CD14-positive monocyte (primary cell): ENCODE measurements at regions not wholly inside any gene's neighbourhood (a gene's known extent, or its start where the extent isn't known, plus 50 kb on each side); places are given as distances from the start of the nearest gene placed in this dataset.

Experiments
- DNase-seq, 3 donors: peaks; one replicate each; pipeline ENCODE4 v3.0.0-alpha.2; 2011 to 2022
- H2AFZ ChIP-seq: 2 replicates; pipeline ENCODE4 v1.6.0; 2012; ENCODE audit warnings: mild to moderate bottlenecking, low read depth, low read length, inconsistent platforms; ENCODE audit not compliant: insufficient read depth, poor library complexity, severe bottlenecking
- H3K27ac ChIP-seq, 2 donors: 1 replicate in 1 of 2; 2 replicates in 1 of 2; pipeline ENCODE4 v1.5.1; 2012 to 2013; ENCODE audit warnings: low read length in 2 of 2, control low read depth in 1 of 2, inconsistent platforms in 1 of 2, low read depth in 1 of 2, mild to moderate bottlenecking in 1 of 2
- H3K27me3 ChIP-seq, 2 donors: one replicate each; pipeline versions ENCODE4 v1.6.0 to v1.6.1; 2011 to 2013; ENCODE audit warnings: low read length in 2 of 2; ENCODE audit not compliant: control insufficient read depth in 2 of 2, insufficient read depth in 2 of 2
- H3K36me3 ChIP-seq, 2 donors: replicated peaks in 1 of 2; 1 replicate in 1 of 2; 2 replicates in 1 of 2; pipeline versions ENCODE4 v1.5.1 to v1.6.1; 2012 to 2013; ENCODE audit warnings: low read length in 2 of 2, control low read depth in 1 of 2, inconsistent platforms in 1 of 2, mild to moderate bottlenecking in 1 of 2; ENCODE audit not compliant: insufficient read depth in 2 of 2, control insufficient read depth in 1 of 2
- H3K4me1 ChIP-seq, 2 donors: 1 replicate in 1 of 2; 2 replicates in 1 of 2; pipeline versions ENCODE4 v1.5.1 to v1.6.1; 2012 to 2013; ENCODE audit warnings: low read length in 2 of 2, control low read depth in 1 of 2, inconsistent platforms in 1 of 2, mild to moderate bottlenecking in 1 of 2, moderate library complexity in 1 of 2; ENCODE audit not compliant: insufficient read depth in 2 of 2, control insufficient read depth in 1 of 2
- H3K4me2 ChIP-seq: replicated peaks from 2 replicates; pipeline ENCODE3; 2012; ENCODE audit warnings: low read length, moderate library complexity, mild to moderate bottlenecking; ENCODE audit not compliant: poor library complexity, severe bottlenecking; ENCODE audit errors: extremely low read depth
- H3K4me3 ChIP-seq, 3 experiments: fragments of 200-600 bp in 1 of 3; sonication (generic) in 1 of 3; replicated peaks in 1 of 3; 1 replicate in 2 of 3; 2 replicates in 1 of 3; pipeline ENCODE4 v1.5.1; 2011 to 2013; ENCODE audit warnings: low read length in 3 of 3, mild to moderate bottlenecking in 3 of 3, control low read depth in 2 of 3, low read depth in 2 of 3, inconsistent platforms in 1 of 3, moderate library complexity in 1 of 3
- H3K79me2 ChIP-seq: 2 replicates; pipeline ENCODE4 v1.6.0; 2012; ENCODE audit warnings: mild to moderate bottlenecking, control low read depth, inconsistent platforms, low read length, moderate library complexity; ENCODE audit not compliant: insufficient read depth
- H3K9ac ChIP-seq: 2 replicates; pipeline ENCODE4 v1.6.0; 2017; ENCODE audit warnings: low read length, mild to moderate bottlenecking; ENCODE audit not compliant: insufficient read depth, poor library complexity, severe bottlenecking
- H3K9me3 ChIP-seq, 2 donors: replicated peaks in 1 of 2; 1 replicate in 1 of 2; 2 replicates in 1 of 2; pipeline versions ENCODE4 v1.5.1 to v1.6.1; 2012 to 2013; ENCODE audit warnings: low read length in 2 of 2, control low read depth in 1 of 2; ENCODE audit not compliant: control insufficient read depth in 1 of 2, insufficient read depth in 1 of 2
- H4K20me1 ChIP-seq: 2 replicates; pipeline ENCODE4 v1.6.0; 2012; ENCODE audit warnings: mild to moderate bottlenecking, low read length, control low read depth, moderate library complexity; ENCODE audit not compliant: insufficient read depth
- H3K27ac Mint-ChIP-seq, 7 donors: one replicate each; pipeline ENCODE4 v1.8.0; 2020; ENCODE audit warnings: mild to moderate bottlenecking in 7 of 7, mixed read lengths in 7 of 7, moderate library complexity in 6 of 7, inconsistent platforms in 2 of 7
- H3K27me3 Mint-ChIP-seq, 3 donors: one replicate each; pipeline ENCODE4 v1.8.0; 2021 to 2022; ENCODE audit warnings: low read depth in 3 of 3, mild to moderate bottlenecking in 3 of 3, mixed read lengths in 3 of 3, moderate library complexity in 3 of 3, inconsistent platforms in 1 of 3
- H3K36me3 Mint-ChIP-seq, 2 donors: one replicate each; pipeline ENCODE4 v1.8.0; 2020; ENCODE audit warnings: mixed read lengths in 2 of 2, inconsistent platforms in 1 of 2, mild to moderate bottlenecking in 1 of 2
- H3K4me1 Mint-ChIP-seq: one replicate; pipeline ENCODE4 v1.8.0; 2020; ENCODE audit warnings: mild to moderate bottlenecking, mixed read lengths
- H3K4me3 Mint-ChIP-seq, 2 donors: one replicate each; pipeline ENCODE4 v1.8.0; 2020; ENCODE audit warnings: mild to moderate bottlenecking in 2 of 2, mixed read lengths in 2 of 2, moderate library complexity in 1 of 2
- H3K9me3 Mint-ChIP-seq, 7 donors: one replicate each; pipeline ENCODE4 v1.8.0; 2020 to 2022; ENCODE audit warnings: mixed read lengths in 7 of 7, mild to moderate bottlenecking in 6 of 7, moderate library complexity in 6 of 7, inconsistent platforms in 2 of 7
- CTCF ChIP-seq: fragments of 200-600 bp; IDR thresholded peaks from one replicate; pipeline ENCODE4 v1.8.0; 2022; ENCODE audit warnings: antibody characterized with exemption, mild to moderate bottlenecking
- WGBS: methylation state at CpG from one replicate; pipeline ENCODE4 v1.1.5; 2013; ENCODE audit warnings: missing lambda C conversion rate; ENCODE audit not compliant: insufficient coverage; 5-methylcytosine and 5-hydroxymethylcytosine counted together
- intact Hi-C, 2 donors: fragments of 100-400 bp; cut with micrococcal nuclease; formaldehyde crosslinking; loops; one replicate each; pipeline versions ENCODE4 v1.15.0 to v1.15.1; 2023

DNA sequence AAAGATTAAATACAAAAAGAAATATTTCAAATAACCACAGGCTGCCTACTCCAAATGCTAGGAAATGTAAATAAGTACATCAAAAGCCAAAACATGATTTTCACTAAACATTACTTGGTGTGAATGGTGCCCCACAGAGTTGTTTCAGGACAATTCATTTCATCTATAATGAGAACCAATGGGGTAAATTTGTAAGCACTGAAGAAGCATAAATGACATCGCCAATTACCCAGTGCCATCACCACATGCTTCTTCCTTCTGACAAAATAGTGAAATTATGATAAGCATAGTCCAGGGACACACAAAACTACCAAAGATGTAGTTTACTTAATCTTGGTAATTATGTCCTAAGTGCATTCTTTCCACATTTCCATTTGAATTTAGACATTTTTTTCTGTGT lies 510.4 kb upstream of the TYRP1 start:
- no peak for DNase-seq

DNA sequence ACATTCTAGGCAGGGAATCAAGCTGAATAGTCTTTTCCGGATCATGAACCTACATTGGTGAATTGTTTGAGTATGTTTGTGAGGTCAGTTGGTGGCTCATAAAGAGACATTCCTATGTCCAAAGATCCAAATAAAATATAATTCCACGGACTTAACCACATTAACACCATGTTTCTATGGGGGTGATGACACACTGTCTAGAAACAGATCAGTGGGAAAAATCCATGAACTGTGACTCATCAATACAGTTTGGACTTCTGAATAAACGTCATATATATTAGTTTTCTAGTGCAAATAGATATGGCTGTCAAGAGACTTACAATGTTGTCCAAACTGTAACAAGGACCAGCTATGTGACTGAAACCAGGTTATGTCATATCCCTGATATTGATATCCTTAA lies 509.9 kb upstream of the TYRP1 start:
- no peaks in the 10 kb centered on the region for H3K36me3 ChIP-seq
- Mint-ChIP-seq H3K27me3 (no peaks in the 10 kb centered on the region), H3K4me1 (no peaks in the 10 kb centered on the region), H3K9me3 (no peaks in the 10 kb centered on the region), H3K4me3 (no peak overlapping the region), H3K36me3 (no peaks in the 10 kb centered on the region), H3K27ac (no peak overlapping the region)
- H3K9ac ChIP-seq, result no peak overlapping the region
- H4K20me1 ChIP-seq, result no peaks in the 10 kb centered on the region
- no peak overlapping the region for H3K27ac ChIP-seq
- no peak overlapping the region for H3K4me3 ChIP-seq
- H3K4me2 ChIP-seq, result no peak overlapping the region
- WGBS, result no CpG with 5 or more reads among the region's 3 CpGs
- no peaks in the 10 kb centered on the region for H3K9me3 ChIP-seq
- intact Hi-C loops, result no loop called here
- H2AFZ ChIP-seq, result no peak overlapping the region
- H3K4me1 ChIP-seq, result no peaks in the 10 kb centered on the region
- no peak for TF ChIP-seq CTCF
- no peak for DNase-seq
- H3K27me3 ChIP-seq, result no peaks in the 10 kb centered on the region
- no peaks in the 10 kb centered on the region for H3K79me2 ChIP-seq

More for the DNA sequence above, 510.4 kb upstream of the TYRP1 start:
- no peaks in the 10 kb centered on the region for H3K9me3 ChIP-seq
- no peak overlapping the region for H2AFZ ChIP-seq
- H3K4me2 ChIP-seq, result no peak overlapping the region
- no peak overlapping the region for H3K9ac ChIP-seq
- TF ChIP-seq CTCF, result no peak
- Mint-ChIP-seq H3K27me3 (no peaks in the 10 kb centered on the region), H3K36me3 (no peaks in the 10 kb centered on the region), H3K9me3 (no peaks in the 10 kb centered on the region), H3K4me3 (no peak overlapping the region), H3K4me1 (no peaks in the 10 kb centered on the region), H3K27ac (no peak overlapping the region)
- no peak overlapping the region for H3K27ac ChIP-seq
- no peaks in the 10 kb centered on the region for H3K36me3 ChIP-seq
- H4K20me1 ChIP-seq, result no peaks in the 10 kb centered on the region
- no peak overlapping the region for H3K4me3 ChIP-seq
- no peaks in the 10 kb centered on the region for H3K79me2 ChIP-seq
- no peaks in the 10 kb centered on the region for H3K27me3 ChIP-seq
- intact Hi-C loops, result no loop called here
- H3K4me1 ChIP-seq, result no peaks in the 10 kb centered on the region
- no CpG with 5 or more reads among the region's 1 CpG for WGBS
